ENCODE measurements at regions not wholly inside any gene's neighbourhood (a gene's known extent, or its start where the extent isn't known, plus 50 kb on each side); places are given as distances from the start of the nearest gene placed in this dataset.

- TF ChIP-seq CTCF (IDR thresholded peaks at IDR 0.05; ENCODE audit: insufficient read depth, low read depth, low read length), result no peak
- DNase-seq (ENCODE audit: low read depth), result peak; percentile 63
- H3K4me3 ChIP-seq (ENCODE audit: low read depth, low read length), result no peak overlapping the region
Measured at GRCh38 chr6:12348530-12349511, 58.7 kb downstream of the EDN1 start.

- DNase-seq (ENCODE audit: low read depth), result no peak
- no peak for TF ChIP-seq CTCF (IDR thresholded peaks at IDR 0.05; ENCODE audit: insufficient read depth, low read depth, low read length)
- H3K4me3 ChIP-seq (ENCODE audit: low read depth, low read length), result no peak overlapping the region
Measured at GRCh38 chr6:12350644-12351170, 60.5 kb downstream of the EDN1 start.

GRCh38 chr6:12351672-12352071, 61.5 kb downstream of the EDN1 start:
- no peak for TF ChIP-seq CTCF (IDR thresholded peaks at IDR 0.05; ENCODE audit: insufficient read depth, low read depth, low read length)
- H3K4me3 ChIP-seq (ENCODE audit: low read depth, low read length), result no peak overlapping the region
- DNase-seq (ENCODE audit: low read depth), result no peak

- H3K4me3 ChIP-seq (ENCODE audit: low read depth, low read length), result no peak overlapping the region
- DNase-seq (ENCODE audit: low read depth), result no peak
- no peak for TF ChIP-seq CTCF (IDR thresholded peaks at IDR 0.05; ENCODE audit: insufficient read depth, low read depth, low read length)
Measured at GRCh38 chr6:12353731-12354130, 63.6 kb downstream of the EDN1 start.

- no peak for TF ChIP-seq CTCF (IDR thresholded peaks at IDR 0.05; ENCODE audit: insufficient read depth, low read depth, low read length)
- no peak overlapping the region for H3K4me3 ChIP-seq (ENCODE audit: low read depth, low read length)
- peak; percentile 79 for DNase-seq (ENCODE audit: low read depth)
Measured at GRCh38 chr6:12354499-12354898, 64.3 kb downstream of the EDN1 start.

- TF ChIP-seq CTCF (IDR thresholded peaks at IDR 0.05; ENCODE audit: insufficient read depth, low read depth, low read length), result no peak
- no peak for DNase-seq (ENCODE audit: low read depth)
Measured at GRCh38 chr6:12355354-12355753, 65.2 kb downstream of the EDN1 start.

More at GRCh38 chr6:12355354-12355753, 65.2 kb downstream of the EDN1 start:
- H3K4me3 ChIP-seq (ENCODE audit: low read depth, low read length), result no peak overlapping the region
